HepG2 (cell line): ENCODE measurements at regions not wholly inside any gene's neighbourhood (a gene's known extent, or its start where the extent isn't known, plus 50 kb on each side); places are given as distances from the start of the nearest gene placed in this dataset.

Source experiments
- ATAC-seq: fragments of 200-7000 bp; cut with Tn5 transposase; 3 replicates; pipeline ENCODE4 v1.9.1; 2020; ENCODE audit warnings: mild to moderate bottlenecking, moderate library complexity
- BruUV-seq: library from RNA; stranded (reverse); fragments of 400-500 nt; replicated peaks from 2 replicates; lab custom pipeline; 2021; lab: Mats Ljungman, UMichigan
- CTCF ChIA-PET: fragments of 300-600 bp; formaldehyde crosslinking; extraction: SDS; loops from one replicate; lab custom pipeline; 2021; ENCODE audit warnings: low total read pairs, inconsistent platforms, low intra/inter-chr PET ratio; lab: Yijun Ruan, JAX
- POLR2A ChIA-PET: fragments of 350-600 bp; sonication (Branson Sonifier 250); formaldehyde crosslinking; loops from one replicate; lab custom pipeline; 2020; ENCODE audit warnings: antibody characterized with exemption, inconsistent platforms; lab: Yijun Ruan, JAX
- DNase-seq: peaks from one replicate; pipeline ENCODE4 v3.0.0-alpha.2; 2015; ENCODE audit warnings: low spot score
- FAIRE-seq: peaks from 3 replicates; lab custom pipeline; 2011; peaks lifted over from hg19 to GRCh38; lab: Jason Lieb, UNC
- H2AFZ ChIP-seq: one replicate; pipeline ENCODE4 v1.6.1; 2011; ENCODE audit warnings: low read length, inconsistent platforms
- H3K27ac ChIP-seq: fragments of 300-600 bp; 3 replicates; pipeline ENCODE4 v1.8.0; 2011; ENCODE audit warnings: mixed run types, mild to moderate bottlenecking, mixed read lengths, low read length, inconsistent platforms; ENCODE audit not compliant: insufficient read depth; ENCODE audit errors: extremely low read length
- H3K27me3 ChIP-seq, 2 experiments: fragments of 200-600 bp in 1 of 2; 2 replicates in 1 of 2; 3 replicates in 1 of 2; pipeline versions ENCODE4 v1.6.0 to v1.8.0; 2011; ENCODE audit warnings: low read length in 2 of 2, mild to moderate bottlenecking in 2 of 2, moderate library complexity in 2 of 2, inconsistent platforms in 1 of 2; ENCODE audit not compliant: insufficient read depth in 2 of 2, control insufficient read depth in 1 of 2
- H3K36me3 ChIP-seq, 2 experiments: fragments of 200-600 bp in 1 of 2; replicated peaks in 1 of 2; 2 replicates in 1 of 2; 3 replicates in 1 of 2; pipeline versions ENCODE4 v1.5.1 to v1.8.0; 2011; ENCODE audit warnings: low read length in 2 of 2, inconsistent platforms in 1 of 2; ENCODE audit not compliant: insufficient read depth in 2 of 2, control insufficient read depth in 1 of 2
- H3K4me1 ChIP-seq: 2 replicates; pipeline ENCODE4 v1.5.1; 2012; ENCODE audit warnings: low read length, inconsistent platforms; ENCODE audit not compliant: insufficient read depth
- H3K4me2 ChIP-seq: 2 replicates; pipeline ENCODE4 v1.6.0; 2011; ENCODE audit warnings: low read depth, low read length, inconsistent platforms
- H3K4me3 ChIP-seq, 3 experiments: fragments of 200-600 bp in 1 of 3; sonication (generic), shearing (Covaris generic) in 1 of 3; replicated peaks in 1 of 3; 2 replicates each; pipeline ENCODE4 v1.5.1; 2011 to 2016; ENCODE audit warnings: low read length in 3 of 3, inconsistent platforms in 2 of 3, low read depth in 2 of 3, mild to moderate bottlenecking in 2 of 3, control low read depth in 1 of 3, mixed read lengths in 1 of 3; ENCODE audit not compliant: insufficient read depth in 1 of 3
- H3K79me2 ChIP-seq: one replicate; pipeline ENCODE4 v1.6.1; 2011; ENCODE audit warnings: low read length, inconsistent platforms; ENCODE audit not compliant: insufficient read depth
- H3K9ac ChIP-seq: 2 replicates; pipeline ENCODE4 v1.6.0; 2011; ENCODE audit warnings: mild to moderate bottlenecking, low read depth, low read length, inconsistent platforms; ENCODE audit not compliant: insufficient read depth
- H3K9me3 ChIP-seq: 2 replicates; pipeline ENCODE4 v1.5.1; 2012; ENCODE audit warnings: mild to moderate bottlenecking, low read length
- H4K20me1 ChIP-seq: 2 replicates; pipeline ENCODE4 v1.6.0; 2011; ENCODE audit warnings: inconsistent platforms, mild to moderate bottlenecking, low read length, moderate library complexity; ENCODE audit not compliant: insufficient read depth
- ERF ChIP-seq: IDR thresholded peaks from 2 replicates; pipeline ENCODE4 v1.6.1; 2018; ENCODE audit warnings: missing biosample characterization, missing genetic modification reagents
- GFI1 ChIP-seq: sonication (generic); formaldehyde crosslinking; IDR thresholded peaks from 2 replicates; pipeline ENCODE4 v1.5.0; 2020; ENCODE audit warnings: missing genetic modification reagents, mild to moderate bottlenecking, borderline replicate concordance
- MAFK ChIP-seq, 2 experiments: IDR thresholded peaks in 1 of 2; conservative IDR thresholded peaks in 1 of 2; 2 replicates each; pipeline ENCODE4 v1.6.1; 2011; ENCODE audit warnings: improper control_type of control experiment in 2 of 2, low read length in 2 of 2
- TERF1 ChIP-seq: sonication (generic); formaldehyde crosslinking; IDR thresholded peaks from 2 replicates; pipeline ENCODE4 v1.8.0; 2022; ENCODE audit warnings: mild to moderate bottlenecking, missing genetic modification reagents, moderate library complexity
- THYN1 ChIP-seq: sonication (generic); formaldehyde crosslinking; IDR thresholded peaks from 2 replicates; pipeline ENCODE4 v1.8.1; 2023; ENCODE audit warnings: low read depth, mild to moderate bottlenecking, moderate library complexity, missing genetic modification reagents, borderline replicate concordance
- USF2 ChIP-seq, 2 experiments: sonication (generic) in 1 of 2; formaldehyde crosslinking in 1 of 2; IDR thresholded peaks; 2 replicates each; pipeline versions ENCODE4 v1.5.1 to v1.6.1; 2011 to 2020; ENCODE audit warnings: borderline replicate concordance in 1 of 2, low read depth in 1 of 2, low read length in 1 of 2, mild to moderate bottlenecking in 1 of 2, missing genetic modification reagents in 1 of 2, moderate library complexity in 1 of 2
- ZFX ChIP-seq: sonication (generic); formaldehyde crosslinking; IDR thresholded peaks from 2 replicates; pipeline ENCODE4 v1.4.0; 2020; ENCODE audit warnings: mild to moderate bottlenecking, low read depth, missing genetic modification reagents, moderate library complexity
- ZNF160 ChIP-seq: sonication (generic); formaldehyde crosslinking; IDR thresholded peaks from 2 replicates; pipeline ENCODE4 v1.8.0; 2022; ENCODE audit warnings: mild to moderate bottlenecking, inconsistent platforms, missing genetic modification reagents
- ZNF281 ChIP-seq: sonication (generic); formaldehyde crosslinking; IDR thresholded peaks from 2 replicates; pipeline ENCODE4 v1.4.0; 2020; ENCODE audit warnings: missing genetic modification reagents, borderline replicate concordance
- ZNF44 ChIP-seq: sonication (generic); formaldehyde crosslinking; IDR thresholded peaks from 2 replicates; pipeline ENCODE4 v1.5.1; 2020; ENCODE audit warnings: mild to moderate bottlenecking, missing genetic modification reagents
- ZNF672 ChIP-seq: sonication (generic); formaldehyde crosslinking; IDR thresholded peaks from 2 replicates; pipeline ENCODE4 v1.8.1; 2022; ENCODE audit warnings: missing genetic modification reagents
- WGBS: methylation state at CpG from one replicate; pipeline ENCODE4 v1.1.6; 2017; ENCODE audit warnings: low lambda C conversion rate; 5-methylcytosine and 5-hydroxymethylcytosine counted together
- in situ Hi-C: cut with HindIII; loops from 2 replicates; pipeline ENCODE4 v1.10.0; 2017; ENCODE audit warnings: low pct_unique_long_range_greater_than_20kb; ENCODE audit not compliant: extremely low pct_ligation_motif_present
- intact Hi-C: fragments of 100-400 bp; cut with micrococcal nuclease; formaldehyde crosslinking; loops from one replicate; pipeline ENCODE4 v1.10.0; 2022; ENCODE audit not compliant: unreplicated experiment

GRCh38 chr20:58000861-58001260, 227.6 kb downstream of the ANKRD60 start:
- H3K79me2 ChIP-seq, result no peaks in the 10 kb centered on the region
- 31% methylated on average over 2 of the region's 2 CpGs for WGBS
- no peak overlapping the region for H3K4me3 ChIP-seq

More at GRCh38 chr20:58000861-58001260, 227.6 kb downstream of the ANKRD60 start:
- Histone ChIP-seq H3K4me2 (no peak overlapping the region), H4K20me1 (no peaks in the 10 kb centered on the region), H3K9ac (no peak overlapping the region), H2AFZ (no peak overlapping the region), H3K27me3 (peaks cover 5 to 30% of the 10 kb centered on the region in 2 experiments; a peak in 3 of 5 replicates), H3K27ac (no peak overlapping the region), H3K4me1 (no peaks in the 10 kb centered on the region), H3K9me3 (no peaks in the 10 kb centered on the region), H3K36me3 (no peaks in the 10 kb centered on the region)
- in situ Hi-C loops, result no loop called here
- no TSS peak for BruUV-seq
- CTCF ChIA-PET, result no interaction called here
- FAIRE-seq, result no peak
- intact Hi-C loops, result no loop called here
- no peak for DNase-seq
- POLR2A ChIA-PET, result no interaction called here
- TF ChIP-seq ZFX (no peak), ZNF44 (CRISPR knock-in tag) (no peak), ERF (no peak), MAFK (conservative IDR thresholded peaks at IDR 0.05 in 1 of 2, IDR thresholded peaks at IDR 0.05 in 1 of 2; ENCODE audit: low read length in 2 of 2) (no peak), GFI1 (CRISPR knock-in tag) (no peak), ZNF672 (CRISPR knock-in tag) (no peak), ZNF160 (no peak), TERF1 (no peak), THYN1 (no peak), USF2 (IDR thresholded peaks at IDR 0.05; ENCODE audit: low read depth, low read length) (no peak), USF2 (CRISPR knock-in tag; IDR thresholded peaks at IDR 0.05; ENCODE audit: borderline replicate concordance) (no peak), ZNF281 (CRISPR knock-in tag) (no peak)
- no peak for ATAC-seq
